T-helper 1 cell treated with Interleukin-12 subunit alpha and Interleukin-12 subunit beta and Interleukin-4 antibody, amounts not matched to agents 30 μg/mL and 1 μg/mL, for 36 hours (primary cell): ENCODE measurements at regions not wholly inside any gene's neighbourhood (a gene's known extent, or its start where the extent isn't known, plus 50 kb on each side); places are given as distances from the start of the nearest gene placed in this dataset.
"Not testable (repeated sequence)": the region's sequence is repeated elsewhere in the genome, so short reads cannot be mapped to it uniquely, and the experiment has no call there.

Source experiments
- H3K27ac Mint-ChIP-seq: one replicate; pipeline ENCODE4 v1.8.0; 2021; ENCODE audit warnings: mild to moderate bottlenecking, mixed read lengths
- H3K27me3 Mint-ChIP-seq: one replicate; pipeline ENCODE4 v1.8.0; 2021; ENCODE audit warnings: low read depth, mixed read lengths
- H3K36me3 Mint-ChIP-seq: one replicate; pipeline ENCODE4 v1.8.0; 2021; ENCODE audit warnings: low read depth, mixed read lengths
- H3K4me1 Mint-ChIP-seq: one replicate; pipeline ENCODE4 v1.8.0; 2021; ENCODE audit warnings: low read depth, mixed read lengths
- H3K4me3 Mint-ChIP-seq: one replicate; pipeline ENCODE4 v1.8.0; 2021; ENCODE audit warnings: mild to moderate bottlenecking, moderate library complexity, mixed read lengths
- H3K9me3 Mint-ChIP-seq: one replicate; pipeline ENCODE4 v1.8.0; 2021; ENCODE audit warnings: mixed read lengths

DNA sequence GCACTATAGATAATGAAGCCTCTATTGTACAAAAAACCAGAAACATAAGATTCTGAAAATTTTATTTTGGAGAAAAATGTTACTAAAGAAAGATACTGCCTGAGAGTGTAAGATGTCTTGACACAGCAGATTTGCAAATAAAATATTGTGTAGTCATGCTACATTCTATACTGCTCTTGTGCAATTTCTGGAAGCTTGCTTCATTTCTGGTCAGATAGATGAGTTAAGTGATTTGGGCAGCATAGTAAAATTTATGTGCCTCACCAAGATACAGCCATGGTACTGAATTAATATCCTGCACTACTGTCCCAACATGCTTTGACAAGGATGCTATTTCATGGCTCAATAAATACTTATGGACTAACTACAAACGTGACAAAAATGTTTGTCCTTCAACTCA lies 55.1 kb upstream of the STARD13 start:
- H3K27ac Mint-ChIP-seq, result no peak overlapping the region
- peaks cover under 1% of the 10 kb centered on the region for H3K27me3 Mint-ChIP-seq
- no peaks in the 10 kb centered on the region for H3K36me3 Mint-ChIP-seq
- no peaks in the 10 kb centered on the region for H3K9me3 Mint-ChIP-seq
- no peak overlapping the region for H3K4me3 Mint-ChIP-seq
- no peaks in the 10 kb centered on the region for H3K4me1 Mint-ChIP-seq

DNA sequence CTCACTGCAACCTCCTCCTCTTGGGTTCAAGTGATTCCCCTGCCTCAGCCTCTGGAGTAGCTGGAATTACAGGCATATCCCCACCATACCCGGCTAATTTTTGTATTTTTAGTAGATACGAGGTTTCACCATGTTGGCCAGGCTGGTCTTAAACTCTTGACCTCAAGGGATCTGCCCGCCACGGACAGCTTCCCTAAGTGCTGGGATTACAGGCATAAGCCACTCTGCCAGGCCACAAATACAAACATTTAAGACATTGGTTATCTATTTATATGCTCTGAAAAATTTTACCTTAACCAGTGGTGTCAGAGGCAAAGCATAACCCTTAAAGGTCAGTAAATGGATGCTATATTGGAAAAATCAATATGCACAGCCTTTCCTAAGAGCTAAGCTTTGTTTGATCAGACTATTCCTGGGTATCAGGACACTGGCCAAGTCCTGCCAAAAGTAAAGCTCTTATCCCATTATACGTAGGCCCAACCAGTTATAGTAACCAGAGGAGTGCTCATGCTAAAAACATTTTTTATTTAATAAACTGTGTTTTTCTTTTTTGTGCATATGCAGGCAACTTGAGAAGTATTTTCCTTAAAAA lies 56.4 kb upstream of the STARD13 start:
- no peaks in the 10 kb centered on the region for H3K9me3 Mint-ChIP-seq
- no peaks in the 10 kb centered on the region for H3K36me3 Mint-ChIP-seq
- H3K4me3 Mint-ChIP-seq, result no peak overlapping the region
- peaks cover 7% of the 10 kb centered on the region for H3K27me3 Mint-ChIP-seq
- no peak overlapping the region for H3K27ac Mint-ChIP-seq
- no peaks in the 10 kb centered on the region for H3K4me1 Mint-ChIP-seq

DNA sequence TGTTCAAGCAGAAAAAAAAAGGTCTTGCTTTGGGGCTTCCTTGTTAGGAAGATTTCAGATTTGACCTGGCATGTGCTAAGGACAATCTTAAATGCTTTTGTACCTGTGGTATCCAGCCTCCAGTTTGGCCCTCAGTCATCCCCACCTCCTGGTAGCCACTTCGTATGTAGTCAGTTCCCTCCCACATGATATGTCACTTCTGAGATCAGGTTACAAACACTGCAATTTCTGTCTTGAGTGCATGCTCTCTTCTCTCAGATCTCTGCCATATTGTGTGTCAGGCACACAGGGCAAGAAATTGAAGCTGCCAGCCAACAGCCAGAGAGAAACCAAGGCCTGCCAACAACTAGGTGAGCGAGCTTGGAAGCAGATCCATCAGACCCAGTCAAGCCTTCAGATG lies 60.3 kb upstream of the STARD13 start:
- Mint-ChIP-seq H3K4me1 (no peaks in the 10 kb centered on the region), H3K9me3 (no peaks in the 10 kb centered on the region), H3K27me3 (peaks cover 26% of the 10 kb centered on the region), H3K36me3 (no peaks in the 10 kb centered on the region), H3K27ac (no peak overlapping the region), H3K4me3 (no peak overlapping the region)

DNA sequence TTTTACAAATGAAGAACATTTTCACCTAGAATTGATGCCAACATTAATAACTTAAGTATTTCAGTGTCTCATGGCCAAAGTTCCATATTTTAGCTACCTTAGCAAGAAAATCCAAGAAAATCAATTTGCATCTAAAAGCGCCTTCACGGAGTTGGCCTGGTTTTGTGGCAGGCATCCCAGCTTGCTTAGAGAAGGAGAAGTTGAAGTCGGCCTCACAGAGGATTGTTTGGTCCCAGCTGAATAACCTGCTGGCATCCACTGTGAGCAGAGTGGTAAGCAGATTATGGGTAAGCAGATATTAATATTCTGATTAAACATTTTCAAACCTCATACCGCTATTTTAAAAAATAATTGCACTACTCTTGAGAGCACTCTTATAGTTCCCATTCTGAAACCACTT lies 62.3 kb upstream of the STARD13 start:
- no peak overlapping the region for H3K4me3 Mint-ChIP-seq
- H3K36me3 Mint-ChIP-seq, result no peaks in the 10 kb centered on the region
- no peak overlapping the region for H3K27ac Mint-ChIP-seq
- no peaks in the 10 kb centered on the region for H3K4me1 Mint-ChIP-seq
- peaks cover 45% of the 10 kb centered on the region for H3K27me3 Mint-ChIP-seq
- H3K9me3 Mint-ChIP-seq, result no peaks in the 10 kb centered on the region

DNA sequence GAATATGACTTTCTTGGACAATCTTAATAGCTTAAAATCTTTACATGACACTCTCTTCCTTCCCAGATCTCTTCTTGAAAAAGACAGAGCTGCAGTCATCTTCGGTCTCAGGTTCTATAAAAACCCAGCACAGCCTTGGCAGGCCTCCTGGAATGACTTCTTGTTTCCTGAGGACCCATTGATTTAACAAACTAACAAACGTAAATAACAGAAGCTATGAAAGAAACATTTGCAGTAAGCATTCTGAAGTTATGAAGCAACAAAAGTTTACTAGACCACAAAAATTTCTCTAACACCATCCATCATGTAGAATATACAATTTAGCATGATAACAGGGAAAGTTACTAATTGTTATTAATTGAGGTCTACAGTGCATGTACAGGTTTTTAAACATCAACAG lies 62.8 kb upstream of the STARD13 start:
- Mint-ChIP-seq H3K36me3 (no peaks in the 10 kb centered on the region), H3K27ac (no peak overlapping the region), H3K9me3 (no peaks in the 10 kb centered on the region), H3K4me3 (no peak overlapping the region), H3K27me3 (peaks cover 50% of the 10 kb centered on the region), H3K4me1 (no peaks in the 10 kb centered on the region)

DNA sequence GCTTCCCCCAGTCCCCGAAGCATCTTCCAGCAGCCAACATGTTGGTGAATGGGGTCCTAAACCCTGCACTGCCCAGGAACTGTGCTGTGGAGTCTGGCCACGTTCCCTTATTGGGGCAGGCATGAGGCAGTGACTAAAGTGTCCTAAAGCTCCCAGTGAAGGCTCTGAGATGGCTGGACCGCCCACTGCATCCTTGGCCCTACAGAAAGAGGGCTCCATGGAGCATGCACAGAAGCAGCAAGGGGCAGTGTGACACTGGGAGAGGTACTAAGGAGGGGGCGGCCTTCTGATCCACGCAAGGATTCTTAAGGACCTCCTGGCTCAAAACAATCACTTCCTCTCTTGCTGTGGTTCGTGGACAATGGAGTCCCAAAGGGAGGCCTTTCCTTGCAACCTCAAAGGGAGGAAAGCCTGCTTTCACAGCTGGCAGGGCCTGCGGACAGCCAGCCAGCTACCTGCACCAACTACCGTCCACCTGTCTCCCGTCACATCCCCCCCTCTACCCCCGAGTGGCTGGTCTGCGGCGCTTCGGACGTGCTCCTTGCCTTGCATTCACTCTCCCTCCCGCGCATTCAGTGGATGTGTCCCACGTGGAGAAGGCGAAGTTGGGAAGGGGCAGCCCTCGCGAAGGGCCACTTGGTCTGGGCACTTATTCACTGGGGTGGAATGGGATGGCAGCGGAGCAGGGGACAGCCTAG lies 63.9 kb upstream of the STARD13 start:
- Mint-ChIP-seq H3K4me1 (no peaks in the 10 kb centered on the region), H3K36me3 (no peaks in the 10 kb centered on the region), H3K9me3 (no peaks in the 10 kb centered on the region), H3K4me3 (no peak overlapping the region), H3K27me3 (peaks cover 60% of the 10 kb centered on the region), H3K27ac (no peak overlapping the region)

DNA sequence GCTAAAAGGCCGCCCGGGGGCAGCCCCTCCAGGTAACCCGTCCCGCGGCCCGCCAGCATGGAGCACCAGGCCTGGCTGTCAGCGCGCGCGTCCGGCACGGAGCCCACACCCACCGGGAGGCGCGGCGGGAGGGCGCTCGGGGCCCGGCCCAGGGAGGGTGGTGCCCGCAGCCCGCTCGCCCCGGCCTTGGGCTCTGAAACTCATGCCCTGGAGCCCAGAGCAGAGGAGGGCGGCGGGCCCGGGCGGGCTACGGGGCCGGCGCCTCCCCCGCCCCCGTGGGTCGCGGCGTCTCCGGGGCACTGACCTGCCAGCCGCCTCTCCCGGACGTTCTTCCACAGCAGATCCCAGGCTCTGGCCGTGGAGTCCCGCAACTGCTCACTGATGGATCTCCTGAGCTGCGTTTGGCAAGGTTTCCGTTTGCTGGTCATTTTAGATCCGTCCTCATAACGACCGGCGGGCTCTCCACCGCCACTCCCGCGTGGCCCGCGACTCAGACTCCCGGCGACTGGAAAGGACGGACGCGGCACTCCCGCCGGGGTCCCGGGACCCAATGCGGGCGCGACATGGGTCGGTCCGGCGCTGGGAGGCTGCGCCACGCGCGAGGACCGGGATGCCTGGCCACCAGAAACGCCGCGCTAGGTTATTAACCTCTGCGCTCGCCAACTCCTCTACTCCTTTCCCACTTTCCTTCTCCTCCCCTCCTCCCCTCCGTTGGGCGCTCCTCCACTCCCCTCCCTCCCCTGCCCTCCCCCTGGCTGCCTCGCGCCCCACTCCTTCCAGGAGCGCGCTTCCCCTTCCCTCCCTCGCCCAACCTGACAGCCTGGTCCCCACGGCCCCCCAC lies 64.7 kb upstream of the STARD13 start:
- H3K27ac Mint-ChIP-seq, result no peak overlapping the region
- H3K4me1 Mint-ChIP-seq, result no peaks in the 10 kb centered on the region
- no peaks in the 10 kb centered on the region for H3K36me3 Mint-ChIP-seq
- no peaks in the 10 kb centered on the region for H3K9me3 Mint-ChIP-seq
- H3K4me3 Mint-ChIP-seq, result no peak overlapping the region
- peaks cover 62% of the 10 kb centered on the region for H3K27me3 Mint-ChIP-seq

DNA sequence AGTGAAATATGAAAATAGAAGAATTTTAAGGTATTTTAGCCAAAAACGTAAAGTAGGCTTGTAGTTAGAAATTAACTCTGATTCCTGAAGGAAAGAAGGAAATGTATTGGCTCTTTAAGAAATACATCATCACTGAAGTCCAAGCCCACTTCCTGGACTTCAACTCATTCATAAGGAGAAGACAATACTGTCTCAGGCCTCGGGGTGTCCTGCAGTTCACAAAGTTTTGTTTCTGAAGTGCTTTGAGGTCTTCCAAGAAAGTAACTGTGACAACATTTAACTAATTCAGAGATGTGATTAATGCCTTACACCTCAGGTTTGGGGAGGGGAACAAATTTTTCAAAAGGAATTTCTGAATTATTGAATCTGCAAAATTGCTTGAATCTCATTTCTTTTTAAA lies 65.8 kb upstream of the STARD13 start:
- Mint-ChIP-seq H3K36me3 (no peaks in the 10 kb centered on the region), H3K27ac (no peak overlapping the region)

DNA sequence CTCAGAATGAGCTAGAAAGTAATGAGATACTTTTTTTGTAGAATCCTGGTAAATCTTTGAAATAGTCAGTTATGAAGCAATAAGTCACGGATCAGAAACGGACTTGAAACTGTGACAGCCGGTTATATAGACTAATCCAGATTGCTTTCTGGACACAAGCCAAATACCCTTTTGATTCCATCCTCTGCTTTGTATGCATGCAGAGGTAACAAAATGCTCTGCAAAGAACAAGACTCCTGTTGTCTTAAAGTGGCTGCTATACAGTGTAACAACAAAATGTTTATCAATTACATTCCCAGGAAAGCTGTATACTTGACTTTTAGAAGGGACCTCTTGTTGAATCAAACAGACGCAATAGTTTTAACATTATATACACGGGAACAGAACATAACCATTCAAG lies 66.5 kb upstream of the STARD13 start:
- no peaks in the 10 kb centered on the region for H3K9me3 Mint-ChIP-seq
- no peaks in the 10 kb centered on the region for H3K36me3 Mint-ChIP-seq
- H3K4me1 Mint-ChIP-seq, result no peaks in the 10 kb centered on the region
- peaks cover 56% of the 10 kb centered on the region for H3K27me3 Mint-ChIP-seq
- H3K4me3 Mint-ChIP-seq, result no peak overlapping the region
- H3K27ac Mint-ChIP-seq, result no peak overlapping the region

More for the DNA sequence above, 65.8 kb upstream of the STARD13 start:
- no peak overlapping the region for H3K4me3 Mint-ChIP-seq
- peaks cover 56% of the 10 kb centered on the region for H3K27me3 Mint-ChIP-seq
- H3K4me1 Mint-ChIP-seq, result no peaks in the 10 kb centered on the region
- H3K9me3 Mint-ChIP-seq, result no peaks in the 10 kb centered on the region

DNA sequence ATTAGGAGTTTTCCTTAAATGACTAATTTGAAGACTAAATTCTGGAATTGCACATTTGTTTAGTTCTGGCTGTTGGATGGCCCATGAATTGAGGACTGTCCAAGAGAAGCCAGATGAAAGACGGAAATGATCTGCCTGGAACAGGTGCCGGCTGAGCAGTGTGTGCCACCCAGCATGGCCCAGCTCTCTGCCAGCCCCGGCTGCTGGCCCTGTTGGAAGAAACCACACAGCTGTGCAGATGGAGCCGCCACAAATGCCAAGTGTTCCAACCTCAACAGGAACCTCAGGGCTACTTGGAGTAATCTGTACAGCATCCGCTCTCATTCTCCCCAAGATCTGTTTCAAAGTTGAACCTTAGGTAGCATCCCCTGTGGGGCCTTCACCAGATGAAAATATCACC lies 67.0 kb upstream of the STARD13 start:
- Mint-ChIP-seq H3K36me3 (no peaks in the 10 kb centered on the region), H3K27me3 (peaks cover 56% of the 10 kb centered on the region)

DNA sequence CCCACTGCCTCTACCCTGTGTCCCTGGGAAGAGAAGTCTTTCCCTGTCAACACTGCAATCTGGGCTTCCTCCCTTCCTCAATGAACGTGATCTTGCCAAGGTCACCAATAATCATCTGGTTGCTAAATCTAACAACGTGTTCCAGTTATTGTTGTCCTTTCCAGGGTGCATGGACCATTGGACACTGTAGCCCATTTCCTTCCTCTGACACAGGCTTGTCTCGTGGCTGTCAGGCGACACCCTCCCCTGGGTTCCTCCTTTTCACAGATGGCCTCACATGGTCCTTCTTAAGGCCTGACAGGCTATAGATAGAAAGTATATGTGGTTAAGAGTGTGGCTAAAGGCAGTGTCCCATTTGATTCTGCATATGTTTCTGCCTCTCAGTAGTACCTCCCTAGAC lies 67.7 kb upstream of the STARD13 start:
- Mint-ChIP-seq H3K4me1 (no peaks in the 10 kb centered on the region), H3K36me3 (no peaks in the 10 kb centered on the region)

More for the DNA sequence above, 67.0 kb upstream of the STARD13 start:
- Mint-ChIP-seq H3K9me3 (no peaks in the 10 kb centered on the region), H3K27ac (no peak overlapping the region), H3K4me3 (no peak overlapping the region), H3K4me1 (no peaks in the 10 kb centered on the region)

DNA sequence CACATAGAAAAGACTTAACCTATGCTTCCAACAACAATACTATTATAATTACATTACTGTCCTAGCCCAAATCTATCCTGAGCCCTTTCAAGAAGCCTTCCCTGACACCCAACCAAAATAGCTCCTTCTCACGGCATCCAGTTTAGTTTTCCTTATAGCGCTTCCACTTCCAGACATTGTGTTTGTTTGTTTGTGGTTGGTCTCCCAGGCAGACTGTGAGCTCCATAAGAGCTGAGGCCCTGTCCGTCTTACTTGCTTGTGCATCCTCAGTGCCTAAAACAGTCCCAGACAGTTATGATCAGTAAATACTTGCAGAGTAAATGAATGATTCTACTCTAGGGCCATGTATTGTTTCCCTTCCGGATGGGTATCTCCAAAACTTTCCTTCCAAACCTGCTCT lies 68.1 kb upstream of the STARD13 start:
- no peaks in the 10 kb centered on the region for H3K9me3 Mint-ChIP-seq
- H3K27ac Mint-ChIP-seq, result no peak overlapping the region
- H3K27me3 Mint-ChIP-seq, result peaks cover 52% of the 10 kb centered on the region

More for the DNA sequence above, 67.7 kb upstream of the STARD13 start:
- H3K27me3 Mint-ChIP-seq, result peaks cover 55% of the 10 kb centered on the region
- no peak overlapping the region for H3K4me3 Mint-ChIP-seq
- H3K27ac Mint-ChIP-seq, result no peak overlapping the region
- H3K9me3 Mint-ChIP-seq, result no peaks in the 10 kb centered on the region

DNA sequence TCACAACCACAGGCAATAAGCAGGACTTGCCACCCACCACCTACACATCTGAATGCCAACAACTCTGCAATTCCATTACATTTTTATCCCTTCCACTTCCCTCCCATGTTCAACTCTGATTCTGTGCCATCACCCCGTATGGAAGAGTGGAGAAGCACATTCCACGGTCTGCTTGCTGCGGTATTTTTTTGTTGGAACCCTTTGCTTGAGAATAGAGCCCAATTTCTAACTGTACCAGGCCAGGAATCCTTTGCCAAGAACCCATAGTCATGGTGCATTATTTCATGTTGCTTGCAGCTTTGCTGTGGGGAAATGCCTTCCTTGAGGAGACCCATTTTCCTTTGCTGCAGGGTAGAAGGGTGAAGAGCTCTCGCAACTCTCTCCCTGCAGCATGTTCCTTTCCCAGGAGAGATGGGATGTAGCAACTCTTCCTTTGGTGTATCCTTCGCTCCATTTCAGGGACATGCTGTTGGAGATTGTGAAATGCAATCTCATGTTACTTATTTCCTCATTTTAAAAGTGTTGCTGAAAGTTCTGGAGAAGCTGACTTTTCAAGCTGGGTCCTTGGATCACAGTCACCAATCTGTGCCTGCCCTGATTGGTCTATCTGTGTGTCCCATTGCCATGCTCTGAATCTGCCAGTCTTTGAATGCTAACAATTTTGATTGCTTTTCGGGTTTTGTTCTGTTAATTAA lies 69.8 kb upstream of the STARD13 start:
- Mint-ChIP-seq H3K36me3 (no peaks in the 10 kb centered on the region), H3K4me3 (no peak overlapping the region), H3K27ac (no peak overlapping the region), H3K4me1 (no peaks in the 10 kb centered on the region), H3K9me3 (peaks cover 5% of the 10 kb centered on the region), H3K27me3 (peaks cover 41% of the 10 kb centered on the region)

More for the DNA sequence above, 68.1 kb upstream of the STARD13 start:
- Mint-ChIP-seq H3K4me1 (no peaks in the 10 kb centered on the region), H3K36me3 (no peaks in the 10 kb centered on the region), H3K4me3 (no peak overlapping the region)

DNA sequence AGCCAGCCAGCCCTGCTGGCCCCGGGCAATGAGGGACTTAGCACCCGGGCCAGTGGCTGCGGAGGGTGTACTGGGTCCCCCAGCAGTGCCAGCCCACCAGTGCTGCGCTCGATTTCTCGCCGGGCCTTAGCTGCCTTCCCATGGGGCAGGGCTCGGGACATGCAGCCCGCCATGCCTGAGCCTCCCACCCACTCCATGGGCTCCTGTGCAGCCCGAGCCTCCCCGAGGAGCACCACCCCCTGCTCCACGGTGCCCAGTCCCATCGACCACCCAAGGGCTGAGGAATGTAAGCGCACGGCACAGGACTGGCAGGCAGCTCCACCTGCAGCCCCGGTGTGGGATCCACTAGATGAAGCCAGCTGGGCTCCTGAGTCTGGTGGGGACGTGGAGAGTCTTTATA lies 72.5 kb upstream of the STARD13 start:
- H3K27me3 Mint-ChIP-seq, result peaks cover 17% of the 10 kb centered on the region
- H3K9me3 Mint-ChIP-seq, H3K4me3 Mint-ChIP-seq, H3K36me3 Mint-ChIP-seq, H3K4me1 Mint-ChIP-seq, H3K27ac Mint-ChIP-seq: not testable (repeated sequence)
